IPS-NIHi7 (cell line): ENCODE measurements at regions not wholly inside any gene's neighbourhood (a gene's known extent, or its start where the extent isn't known, plus 50 kb on each side); places are given as distances from the start of the nearest gene placed in this dataset.
"Not testable (repeated sequence)": the region's sequence is repeated elsewhere in the genome, so short reads cannot be mapped to it uniquely, and the experiment has no call there.

Experiments
- DNase-seq: peaks from one replicate; pipeline ENCODE4 v3.0.0; 2012; ENCODE audit warnings: mixed read lengths; ENCODE audit errors: extremely low spot score

DNA sequence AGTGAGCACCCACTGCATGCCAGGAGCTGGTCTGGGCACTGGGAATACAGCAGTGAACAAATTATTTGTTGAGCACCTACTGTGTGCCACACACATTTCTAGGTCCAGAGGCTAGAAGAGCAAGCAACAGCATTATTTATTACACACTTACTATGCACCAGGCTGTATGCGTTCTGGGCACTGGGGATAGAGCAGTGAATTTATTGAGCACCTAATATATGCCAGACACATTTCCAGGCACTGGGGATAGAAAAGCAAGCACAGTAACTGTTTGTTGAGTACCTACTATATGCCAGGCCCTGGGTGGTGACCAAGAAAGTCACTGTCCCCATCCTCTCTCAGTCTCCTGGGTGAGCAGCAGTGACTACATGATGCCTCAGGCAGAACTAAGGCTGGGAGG, 107.5 kb upstream of the NCOR2 start:
- no peak for DNase-seq

DNA sequence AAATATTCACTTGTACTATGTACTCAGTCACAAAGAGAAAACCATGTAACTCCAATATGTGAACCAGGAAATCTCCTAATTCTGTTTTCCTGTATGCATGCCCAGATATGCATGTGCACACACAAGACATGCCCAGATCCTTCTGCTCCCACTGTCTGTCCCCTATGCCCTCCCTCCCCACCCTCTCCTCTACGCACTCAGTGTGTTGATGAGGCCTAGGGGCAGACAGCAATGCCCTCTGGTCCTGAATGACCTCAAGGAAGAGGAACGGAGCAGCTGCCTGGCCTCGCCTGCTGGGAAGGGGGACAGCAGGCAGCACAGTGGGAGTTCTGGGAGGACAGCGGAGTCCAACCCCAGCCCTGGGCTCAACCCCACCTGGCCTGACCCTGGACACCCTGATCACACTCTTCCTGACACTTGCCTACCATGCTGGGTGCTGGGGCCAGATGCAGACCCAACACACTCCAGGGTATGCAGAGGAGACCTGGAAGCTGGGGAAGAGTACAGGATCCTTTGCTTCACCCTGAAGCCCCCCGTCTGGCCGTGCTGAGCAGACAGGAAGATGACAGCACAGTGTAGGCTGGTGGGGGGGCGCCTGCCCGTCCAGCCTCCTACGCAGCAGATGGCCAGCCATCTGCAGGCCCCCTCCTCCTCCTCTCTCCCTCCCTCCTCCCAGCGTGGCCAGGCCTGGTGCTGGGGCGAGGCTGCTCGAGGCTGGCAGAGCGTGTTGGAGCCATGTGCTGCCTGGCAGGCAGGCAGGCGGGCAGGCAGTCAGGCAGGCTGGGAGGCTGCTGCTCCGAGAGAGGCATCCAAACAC, 106.6 kb upstream of the NCOR2 start:
- no peak for DNase-seq

DNA sequence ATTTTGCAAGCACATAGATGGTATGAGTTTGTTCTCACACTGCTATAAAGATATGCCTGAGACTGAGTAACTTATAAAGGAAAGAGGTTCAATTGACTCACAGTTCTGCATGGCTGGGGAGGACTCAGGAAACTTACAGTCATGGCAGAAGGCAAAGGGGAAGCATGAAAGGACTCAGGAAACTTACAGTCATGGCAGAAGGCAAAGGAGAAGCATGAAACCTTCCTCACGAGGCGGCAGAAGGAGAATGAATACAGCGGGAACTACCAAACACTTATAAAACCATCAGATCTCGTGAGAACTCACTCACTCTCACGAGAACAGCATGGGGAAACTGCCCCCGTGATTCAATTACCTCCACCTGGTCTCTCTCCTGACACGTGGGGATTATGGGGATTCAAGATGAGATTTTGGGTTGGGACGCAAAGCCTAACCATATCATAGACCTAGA, 101.9 kb upstream of the NCOR2 start:
- DNase-seq: not testable (repeated sequence)

DNA sequence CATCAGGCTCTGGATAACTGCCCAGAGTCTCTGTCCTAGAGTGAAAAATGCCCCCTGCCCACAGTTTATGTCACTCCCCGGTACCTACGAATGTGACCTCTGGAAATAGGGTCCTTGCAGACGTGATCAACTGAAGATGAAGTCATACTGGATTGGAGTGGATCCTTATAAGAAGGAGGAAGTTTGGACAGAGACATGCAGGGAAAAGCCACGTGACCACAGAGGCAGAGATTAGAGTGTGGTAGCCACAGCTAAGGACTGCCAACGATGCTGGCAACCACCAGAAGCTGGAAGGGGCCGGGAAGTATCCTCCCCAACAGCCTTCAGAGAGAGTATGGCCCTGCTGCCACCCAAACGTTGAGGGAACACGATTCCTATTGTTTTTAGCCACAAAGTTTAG, 101.2 kb upstream of the NCOR2 start:
- no peak for DNase-seq

DNA sequence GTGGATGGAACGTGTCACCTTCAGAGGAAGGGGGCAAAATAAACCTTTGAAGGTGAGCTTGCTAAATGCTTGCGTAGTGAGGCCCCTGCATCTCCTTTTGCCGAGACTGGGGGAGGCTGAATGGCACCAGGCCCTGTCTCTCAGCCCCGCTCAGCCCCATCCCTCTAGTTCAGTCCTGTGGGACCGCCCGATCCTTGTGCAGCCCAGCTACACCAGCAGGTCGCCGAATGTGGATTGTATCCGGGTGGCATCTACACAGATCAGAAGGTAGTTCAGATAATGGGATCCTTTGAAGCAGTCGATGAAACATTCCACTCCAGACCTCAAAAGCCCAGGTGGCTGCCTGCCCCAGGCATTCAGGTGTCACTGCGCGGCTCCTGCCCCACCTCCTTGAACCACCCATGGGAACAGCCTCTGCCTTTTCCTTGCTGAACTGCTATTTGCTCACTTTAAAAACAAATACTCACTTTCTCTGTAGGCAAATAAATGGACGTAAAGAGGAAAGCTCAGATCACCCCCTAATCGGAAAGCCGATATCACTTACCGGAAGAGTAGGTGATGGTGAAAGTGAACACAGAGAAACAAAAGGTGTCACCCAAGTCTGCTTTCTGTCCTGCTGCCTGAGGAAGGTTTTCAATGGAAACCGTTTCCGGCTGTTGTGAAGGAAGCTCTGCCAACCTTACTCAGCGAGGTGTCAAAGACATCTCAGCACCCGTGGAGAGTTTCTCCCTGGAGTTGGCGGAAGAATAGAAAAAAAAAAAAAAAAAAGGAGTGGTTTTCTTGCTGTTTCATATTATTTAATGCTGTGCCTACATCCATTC, 100.3 kb upstream of the NCOR2 start:
- DNase-seq: no peak

DNA sequence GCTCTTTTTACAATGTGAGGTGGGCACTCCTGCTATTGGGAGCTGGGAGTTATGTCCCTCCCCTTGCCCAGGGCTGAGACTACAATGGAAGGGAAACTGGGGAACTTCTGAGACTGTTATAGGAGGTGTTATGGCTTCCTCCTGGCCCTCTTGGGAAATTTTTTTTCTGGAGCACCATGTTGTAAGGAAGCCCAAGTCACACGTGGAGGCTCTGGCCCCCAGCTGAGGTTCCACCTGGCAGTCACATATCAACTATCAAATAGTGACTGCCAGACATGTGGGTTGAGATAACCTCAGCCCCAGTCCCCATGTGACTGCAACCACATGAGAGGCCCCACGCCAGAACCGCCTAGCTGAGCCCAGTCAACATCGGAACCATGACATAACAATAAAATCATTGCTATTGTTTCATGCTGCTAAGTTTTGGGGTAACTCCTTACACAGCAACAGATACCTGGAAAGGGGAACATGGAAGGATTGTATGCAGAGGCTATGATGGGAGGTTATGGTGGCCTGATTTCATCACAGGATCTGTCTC, 99.4 kb upstream of the NCOR2 start:
- no peak for DNase-seq

DNA sequence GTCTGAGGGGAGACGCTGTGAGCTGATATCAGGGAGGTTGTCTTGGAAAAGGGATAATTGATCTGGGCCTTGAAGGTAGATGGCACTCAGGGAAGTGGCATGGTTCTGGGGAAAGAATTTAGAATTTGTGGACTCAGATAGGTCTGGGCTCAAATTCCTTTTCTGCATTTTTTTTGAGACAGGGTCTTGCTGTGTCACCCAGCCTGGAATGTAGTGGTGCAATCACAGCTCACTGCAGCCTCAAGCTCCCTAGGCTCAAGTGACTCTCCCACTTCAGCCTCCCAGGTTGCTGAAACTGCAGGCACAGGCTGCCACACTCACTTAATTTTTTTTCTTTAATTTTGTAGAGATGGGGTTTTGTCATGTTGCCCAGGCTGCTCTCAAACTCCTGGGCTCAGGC, 98.1 kb upstream of the NCOR2 start:
- DNase-seq: no peak

DNA sequence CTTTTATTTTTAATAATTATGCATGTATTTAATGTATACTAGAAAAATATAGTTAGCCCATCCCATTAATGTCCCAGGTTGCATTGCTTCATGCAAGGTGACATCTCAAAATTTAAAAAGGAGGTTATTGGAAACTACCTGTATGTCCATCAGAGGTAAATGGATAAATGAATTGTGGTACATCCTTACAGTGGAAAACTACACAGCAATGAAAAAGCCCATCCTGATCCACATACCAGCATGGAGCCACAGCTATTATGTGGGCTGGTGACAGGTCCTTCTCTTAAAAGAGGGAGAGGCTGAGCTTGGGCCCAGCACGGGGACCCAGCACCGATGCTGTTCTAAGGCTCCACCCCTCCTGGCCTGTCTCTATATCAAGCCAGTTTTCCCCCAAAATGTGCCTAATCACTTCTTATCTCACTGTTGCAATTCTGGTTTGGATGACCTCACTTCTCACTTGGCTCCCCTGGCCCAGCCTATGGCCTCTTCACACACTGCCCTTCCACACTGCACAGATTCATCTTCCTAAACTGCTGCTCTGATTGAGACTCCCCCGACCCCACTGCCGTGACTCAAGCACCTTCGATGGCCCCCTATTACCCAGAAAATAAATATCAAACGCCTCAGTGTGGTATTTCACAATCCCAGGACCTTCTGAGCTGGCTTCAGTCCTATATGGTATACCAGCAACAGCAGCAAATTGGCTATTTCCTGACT, 97.1 kb upstream of the NCOR2 start:
- DNase-seq: no peak

DNA sequence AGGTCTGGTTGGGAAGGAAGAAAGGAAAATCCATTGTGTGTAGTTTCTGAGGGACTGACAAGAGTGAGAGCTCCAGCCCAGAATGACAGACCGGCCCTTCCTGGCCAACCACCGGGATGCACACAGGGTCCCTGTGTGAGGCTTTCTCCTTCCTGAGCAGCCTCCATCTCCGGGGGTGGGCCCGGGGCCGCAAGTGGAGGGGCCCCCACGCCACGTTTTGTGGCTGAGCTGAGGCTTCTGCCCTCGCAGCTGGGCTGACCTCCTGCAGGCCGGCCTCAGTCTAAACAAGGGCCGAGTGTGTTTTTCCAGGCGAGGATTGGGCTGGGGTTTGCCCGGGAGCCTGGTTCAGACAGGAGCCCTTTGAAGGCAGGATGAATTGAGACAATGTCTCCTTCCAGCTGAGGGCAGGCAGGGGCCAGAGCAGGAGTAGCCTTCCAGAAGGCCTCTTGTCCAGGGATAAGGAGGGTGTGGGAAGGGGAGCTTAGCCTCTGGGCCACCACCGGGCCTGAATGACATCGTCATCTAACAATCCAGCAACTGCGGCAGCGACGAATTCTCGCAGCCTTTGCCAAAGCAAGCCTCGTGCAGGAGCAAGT, 96.5 kb upstream of the NCOR2 start:
- DNase-seq: no peak

DNA sequence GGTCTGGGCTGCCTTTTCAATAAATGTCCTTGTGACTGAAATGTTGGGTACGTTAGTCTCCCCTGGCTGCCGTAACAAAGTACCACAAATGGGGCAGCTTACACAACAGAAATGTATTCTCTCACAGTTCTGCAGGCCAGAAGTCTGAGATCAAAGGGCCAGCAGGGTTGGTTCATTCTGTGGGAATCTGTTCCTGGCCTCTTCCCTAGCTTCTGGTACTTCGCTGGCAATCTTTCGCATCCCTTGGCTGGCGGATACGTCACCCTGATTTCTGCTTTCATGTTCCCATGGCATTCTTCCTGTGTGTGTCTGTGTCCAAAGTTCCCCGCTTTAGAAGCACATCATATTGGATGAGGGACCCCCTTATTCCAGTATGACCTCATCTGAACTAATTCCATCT, 95.8 kb upstream of the NCOR2 start:
- no peak for DNase-seq

DNA sequence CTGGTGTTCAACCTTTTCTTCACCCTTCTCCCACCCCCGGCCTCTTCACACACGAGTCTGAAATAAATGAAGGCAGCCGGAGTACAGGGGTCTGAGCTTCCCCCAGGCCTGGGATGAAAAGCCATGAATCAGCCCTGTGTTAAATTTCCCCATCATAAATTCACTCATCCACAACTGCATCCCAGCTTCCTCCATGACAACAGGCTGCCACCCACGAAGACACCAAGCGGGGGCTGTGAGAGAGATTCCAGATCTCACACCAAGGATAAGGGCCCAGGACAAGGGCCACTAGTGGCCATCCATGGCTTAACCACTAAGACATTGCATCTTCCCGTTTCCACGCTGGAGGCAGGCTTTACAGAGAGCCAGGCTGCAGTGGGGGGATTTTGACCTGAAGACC, 93.9 kb upstream of the NCOR2 start:
- DNase-seq: no peak

DNA sequence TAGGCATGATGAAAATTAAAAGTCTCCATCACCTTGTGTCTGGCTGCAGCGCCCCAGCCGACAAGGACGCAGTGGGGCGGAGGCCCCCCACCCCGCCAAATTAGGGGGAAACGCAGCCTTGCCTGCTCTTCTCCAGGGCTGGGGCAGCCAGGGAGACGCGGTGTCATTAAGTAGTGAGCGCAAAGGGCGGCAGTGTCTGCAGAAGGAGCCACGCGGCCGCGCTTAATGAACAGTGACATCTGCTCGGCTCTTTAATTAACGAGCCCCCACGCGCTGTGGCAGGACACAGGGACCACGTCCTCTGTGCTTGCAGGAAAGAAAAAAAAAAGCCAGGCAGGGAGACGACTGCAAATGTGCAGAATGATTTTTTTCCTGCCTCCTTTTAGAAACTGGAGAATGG, 93.4 kb upstream of the NCOR2 start:
- no peak for DNase-seq

DNA sequence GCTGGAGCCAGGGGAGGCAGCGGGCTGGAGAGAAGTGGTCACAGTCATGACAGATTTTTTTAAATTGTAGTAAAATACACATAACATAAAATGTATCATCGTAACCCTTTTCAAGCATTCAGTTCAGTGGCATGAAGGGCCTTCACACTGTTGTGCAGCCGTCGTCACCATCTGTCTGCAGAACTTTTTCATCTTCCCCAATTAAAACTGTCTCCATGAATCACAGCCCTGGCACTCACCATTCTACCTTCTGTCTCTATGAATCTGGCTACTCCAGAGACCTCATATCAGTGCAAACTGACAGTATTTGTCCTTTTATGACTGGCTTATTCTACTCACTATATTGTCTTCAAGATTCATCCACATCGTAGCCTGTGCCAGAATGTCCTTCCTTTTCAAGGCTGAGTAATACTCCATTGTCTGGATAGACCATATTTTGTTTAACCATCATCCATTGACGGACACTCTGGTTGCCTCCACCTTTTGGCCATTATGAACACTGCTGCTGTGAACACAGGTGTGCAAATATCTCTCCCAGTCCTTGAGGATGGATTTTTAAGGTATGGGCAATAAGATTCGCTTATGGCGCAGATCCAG, 91.5 kb upstream of the NCOR2 start:
- DNase-seq: no peak

DNA sequence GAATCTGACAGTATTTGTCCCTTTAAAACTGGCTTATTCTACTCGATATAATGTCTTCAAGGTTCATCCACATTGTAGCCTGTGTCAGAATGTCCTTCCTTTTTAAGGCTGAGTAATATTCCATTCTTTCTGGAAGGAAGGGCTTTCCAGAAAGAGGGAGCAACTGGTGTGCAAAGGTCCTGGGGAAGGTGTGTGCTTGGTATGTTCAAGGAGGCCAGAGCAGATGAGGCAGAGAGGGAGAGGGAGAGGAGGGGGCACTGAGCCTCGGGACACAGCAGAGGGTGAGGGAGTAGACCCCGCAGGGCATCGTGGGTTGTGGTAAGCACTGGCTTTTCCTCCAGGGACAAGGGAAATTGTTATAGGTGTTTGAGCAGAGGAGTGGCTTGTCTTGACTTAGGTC, 90.9 kb upstream of the NCOR2 start:
- no peak for DNase-seq

DNA sequence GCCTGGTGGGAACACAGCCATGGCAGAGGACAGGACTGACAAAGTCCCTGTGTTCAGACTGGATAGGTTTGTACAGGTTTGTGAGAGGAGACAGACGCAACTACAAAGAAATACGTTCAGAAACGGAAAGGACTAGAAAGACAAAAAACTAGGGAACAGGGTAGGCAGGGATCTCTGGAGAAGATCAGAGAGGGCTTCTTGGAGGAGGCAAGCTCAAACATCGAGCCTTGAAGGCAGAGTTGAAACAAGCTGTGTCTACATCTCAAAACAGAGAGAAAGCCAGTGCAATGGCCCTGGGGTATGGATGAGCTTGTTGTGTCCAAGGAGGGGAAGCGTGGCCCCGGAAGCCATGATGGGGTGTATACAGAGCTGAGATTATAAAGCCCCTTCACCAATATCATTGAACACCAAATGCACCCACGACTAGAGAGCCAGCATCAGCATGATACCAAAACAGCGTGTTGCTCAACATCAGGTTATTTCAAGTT, 89.6 kb upstream of the NCOR2 start:
- DNase-seq: no peak

DNA sequence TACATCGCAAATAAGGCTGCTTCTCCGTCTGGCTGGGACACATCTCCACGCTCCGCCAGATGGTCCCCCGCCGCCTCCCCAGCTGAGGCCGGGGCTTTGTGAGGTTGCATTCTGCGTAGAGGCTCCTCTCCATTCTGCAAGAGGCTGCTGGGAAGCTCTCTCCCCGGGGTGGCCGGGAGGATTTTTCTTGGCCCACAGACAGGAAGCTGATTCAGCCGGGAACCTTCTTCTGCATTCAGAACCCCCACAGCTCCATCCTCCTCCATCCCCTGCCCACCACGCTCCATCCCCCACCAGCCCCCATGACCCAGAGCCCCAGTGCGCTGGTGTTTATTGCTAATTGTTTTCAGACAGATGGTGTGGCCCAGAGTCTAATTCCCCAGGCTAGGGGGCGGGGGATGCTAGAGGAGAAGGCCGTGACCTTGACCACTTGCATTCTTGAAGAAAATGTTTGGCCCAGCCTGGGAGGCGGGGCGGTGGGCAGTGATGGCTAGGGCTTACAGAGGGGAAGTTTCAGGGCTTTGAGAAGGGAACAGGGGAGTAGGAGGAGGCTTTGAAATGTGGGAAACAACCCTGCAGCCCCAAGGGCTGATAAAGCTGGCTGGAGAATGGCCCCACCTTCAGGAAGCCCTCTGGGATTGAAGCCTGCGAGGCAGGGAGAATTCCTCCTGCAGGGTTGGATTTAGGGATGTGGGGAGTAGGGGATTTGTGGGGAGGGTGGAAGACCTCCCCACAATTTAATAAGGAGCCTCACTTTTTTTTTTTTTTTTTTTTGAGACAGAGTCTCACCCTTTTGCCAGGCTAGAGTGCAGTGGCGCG, 88.5 kb upstream of the NCOR2 start:
- DNase-seq: peak; percentile 80

DNA sequence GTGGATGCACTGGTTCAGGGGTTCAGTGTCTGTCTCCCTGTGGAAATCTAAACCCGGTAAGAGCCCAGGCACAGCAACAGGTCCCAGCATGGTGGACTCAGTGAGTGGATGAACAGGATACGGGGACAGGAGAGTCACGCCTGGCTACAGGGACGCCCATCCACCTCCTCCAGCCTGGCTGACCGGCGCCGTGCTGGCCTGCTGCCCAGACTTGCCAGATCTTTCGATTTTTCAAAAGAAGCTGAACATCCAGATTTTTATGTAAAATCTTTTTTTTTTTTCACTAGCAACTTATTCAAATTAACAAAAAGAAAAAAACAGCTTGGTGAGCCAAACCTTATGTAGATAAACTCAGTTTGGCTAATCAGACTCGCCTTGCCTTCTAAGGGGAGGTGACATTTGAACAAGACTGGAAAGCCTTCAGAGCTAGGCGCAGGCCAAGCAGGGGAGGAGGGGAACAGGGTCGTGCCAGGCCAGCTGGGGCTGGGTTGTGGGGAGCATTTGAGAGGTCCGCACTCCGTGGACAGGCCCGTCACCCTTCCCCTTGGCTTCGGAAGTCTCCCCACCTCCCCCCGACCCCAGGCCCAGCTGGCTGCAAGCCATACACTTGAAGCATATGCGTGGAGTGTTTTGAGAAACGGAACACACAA, 87.8 kb upstream of the NCOR2 start:
- no peak for DNase-seq

DNA sequence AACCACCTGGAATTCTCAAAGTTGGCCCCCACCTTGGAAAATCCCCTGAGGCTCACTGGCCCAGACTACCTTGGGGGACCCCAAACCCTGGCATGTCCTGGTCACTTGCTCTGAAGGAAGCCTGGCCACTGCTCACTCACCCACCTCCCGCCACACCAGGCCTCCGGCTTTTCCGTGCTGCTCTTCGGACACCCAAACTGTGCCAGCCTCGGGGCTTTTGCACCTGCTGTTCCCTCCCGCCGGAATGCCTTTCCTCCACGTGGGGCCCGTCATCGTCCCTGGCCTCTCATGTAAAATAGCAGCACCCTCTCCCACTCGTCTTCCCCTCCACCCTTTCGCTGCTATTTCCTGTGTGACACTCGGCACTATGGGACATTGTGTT, 87.2 kb upstream of the NCOR2 start:
- DNase-seq: no peak

DNA sequence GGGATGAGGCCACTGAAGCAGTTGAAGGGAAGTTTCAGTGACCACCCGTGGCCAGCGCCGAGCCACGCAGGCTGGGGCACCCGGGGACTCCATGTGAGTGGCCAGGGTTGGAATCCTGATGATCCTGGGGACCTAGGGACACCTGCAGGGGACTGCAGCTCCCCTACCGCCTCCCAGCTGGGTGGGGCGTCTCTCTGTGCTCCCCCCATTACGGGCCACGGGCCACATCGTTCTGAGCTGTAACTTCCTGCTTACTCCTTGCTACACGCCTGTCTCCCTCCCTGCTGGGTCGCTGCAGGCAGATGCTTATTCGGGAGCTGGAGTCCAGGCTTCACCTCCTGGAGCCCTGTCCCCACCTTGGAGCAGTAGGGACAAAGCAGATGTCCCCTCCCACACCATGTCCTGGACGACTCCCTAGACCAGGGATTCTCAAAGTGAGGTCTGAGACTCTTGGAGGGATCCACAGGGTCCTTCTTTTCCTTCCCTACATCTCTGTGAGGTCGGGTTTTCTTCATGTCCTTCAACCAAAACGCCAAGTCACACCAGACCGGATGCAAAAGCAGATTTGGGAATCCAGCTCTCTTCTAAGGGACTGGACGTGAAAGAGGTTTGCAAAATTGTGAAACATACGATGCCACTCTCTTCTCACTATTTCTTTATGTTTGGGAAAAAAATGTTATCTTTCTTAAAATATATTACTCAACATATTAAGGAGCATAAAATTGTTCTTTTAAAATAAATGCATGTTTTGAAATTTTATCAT, 85.9 kb upstream of the NCOR2 start:
- DNase-seq: no peak
